Body of pancreas (tissue), 4 donors: ENCODE measurements at regions not wholly inside any gene's neighbourhood (a gene's known extent, or its start where the extent isn't known, plus 50 kb on each side); places are given as distances from the start of the nearest gene placed in this dataset.
"Not testable (repeated sequence)": the region's sequence is repeated elsewhere in the genome, so short reads cannot be mapped to it uniquely, and the experiment has no call there.

Source experiments
- ATAC-seq: fragments of 150-250 bp; one replicate; pipeline ENCODE4 v1.9.1; 2016
- DNase-seq, 4 donors: peaks; one replicate each; pipeline ENCODE4 v3.0.0-alpha.2; 2019
- H3K27ac ChIP-seq, 4 donors: fragments of 200-600 bp; sonication (generic); 1 replicate in 3 of 4; 2 replicates in 1 of 4; pipeline versions ENCODE4 v1.5.1 to v1.6.1; 2016 to 2019; ENCODE audit warnings: mild to moderate bottlenecking in 1 of 4, mixed read lengths in 1 of 4, moderate library complexity in 1 of 4
- H3K27me3 ChIP-seq, 2 donors: fragments of 200-600 bp; sonication (generic); one replicate each; pipeline ENCODE4 v1.6.0; 2016; ENCODE audit warnings: mild to moderate bottlenecking in 1 of 2
- H3K36me3 ChIP-seq, 2 donors: fragments of 200-600 bp; sonication (generic); replicated peaks in 1 of 2; 2 replicates each; pipeline ENCODE4 v1.5.1; 2016; ENCODE audit warnings: low read depth in 2 of 2; ENCODE audit not compliant: insufficient read depth in 1 of 2
- H3K4me1 ChIP-seq: fragments of 200-600 bp; sonication (generic); one replicate; pipeline ENCODE4 v1.6.0; 2016
- H3K4me3 ChIP-seq, 2 donors: fragments of 200-600 bp; sonication (generic); 1 replicate in 1 of 2; 2 replicates in 1 of 2; pipeline ENCODE4 v1.5.1; 2016 to 2019
- H3K9me3 ChIP-seq, 3 donors: fragments of 200-600 bp; sonication (generic); 1 replicate in 2 of 3; 2 replicates in 1 of 3; pipeline ENCODE4 v1.5.1; 2016
- POLR2A ChIP-seq, 3 donors: fragments of 450-650 bp; IDR thresholded peaks; one replicate each; pipeline ENCODE4 v1.6.1; 2016; ENCODE audit warnings: antibody characterized with exemption in 3 of 3, mild to moderate bottlenecking in 2 of 3
- WGBS, 2 donors: methylation state at CpG; one replicate each; pipeline ENCODE4 v1.1.5; 2017; 5-methylcytosine and 5-hydroxymethylcytosine counted together
- intact Hi-C: fragments of 100-400 bp; cut with DNase I; formaldehyde crosslinking; loops from one replicate; pipeline ENCODE4 v1.15.1; 2023
- TF ChIP-seq, protein P1 (sequence below), 7 experiments: fragments of 450-650 bp in 4 of 7; fragments of 200-600 bp in 3 of 7; sonication (generic) in 3 of 7; IDR thresholded peaks; one replicate each; pipeline ENCODE4 v1.5.1; 2016 to 2019; ENCODE audit warnings: antibody characterized with exemption in 7 of 7

DNA sequence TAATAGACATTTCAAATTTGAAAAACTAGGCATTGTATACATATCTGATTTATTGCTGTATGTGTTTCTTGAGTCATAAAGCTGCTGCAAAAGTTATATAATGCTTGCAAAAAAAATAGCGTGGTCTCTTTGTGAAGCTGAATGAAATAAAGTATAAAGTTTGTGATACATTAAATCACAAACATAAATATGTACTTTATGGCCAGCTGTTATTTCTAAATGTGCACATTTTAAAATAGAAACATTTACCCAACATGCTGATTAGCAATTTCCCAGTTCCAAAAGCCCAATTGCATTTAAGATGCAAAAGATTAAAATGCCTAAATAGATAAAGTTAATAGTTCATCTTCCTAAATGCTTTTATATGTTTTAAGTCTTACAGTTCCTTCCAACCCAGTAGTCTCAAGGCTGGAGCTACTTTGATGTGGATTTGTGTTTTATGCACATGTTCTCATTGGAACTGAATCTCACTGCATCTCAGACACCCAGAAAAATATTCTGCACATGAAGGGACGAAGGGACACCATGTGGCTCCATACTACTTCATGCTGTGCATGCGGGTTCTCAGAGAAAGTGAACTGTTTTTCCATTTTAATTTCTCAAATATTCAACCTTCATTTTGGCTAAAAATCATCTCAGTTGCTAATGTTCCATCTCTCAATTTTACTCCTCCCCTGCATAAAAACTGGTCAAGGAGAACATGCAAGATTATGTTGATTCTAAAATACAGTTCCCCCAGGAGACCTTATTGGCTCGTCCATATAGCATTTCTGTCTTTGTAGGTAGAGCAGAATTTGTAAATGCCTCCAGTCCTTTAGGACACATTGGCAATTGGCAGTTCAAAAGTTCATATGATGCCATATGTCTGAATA lies 304.6 kb downstream of the MTX2 start:
- Histone ChIP-seq H3K27ac (no peak overlapping the region), H3K9me3 (no peaks in the 10 kb centered on the region), H3K4me1 (no peaks in the 10 kb centered on the region), H3K36me3 (no peaks in the 10 kb centered on the region), H3K27me3 (no peaks in the 10 kb centered on the region), H3K4me3 (no peak overlapping the region)
- no peak for DNase-seq
- ATAC-seq = no peak
- TF ChIP-seq, protein P1, sequence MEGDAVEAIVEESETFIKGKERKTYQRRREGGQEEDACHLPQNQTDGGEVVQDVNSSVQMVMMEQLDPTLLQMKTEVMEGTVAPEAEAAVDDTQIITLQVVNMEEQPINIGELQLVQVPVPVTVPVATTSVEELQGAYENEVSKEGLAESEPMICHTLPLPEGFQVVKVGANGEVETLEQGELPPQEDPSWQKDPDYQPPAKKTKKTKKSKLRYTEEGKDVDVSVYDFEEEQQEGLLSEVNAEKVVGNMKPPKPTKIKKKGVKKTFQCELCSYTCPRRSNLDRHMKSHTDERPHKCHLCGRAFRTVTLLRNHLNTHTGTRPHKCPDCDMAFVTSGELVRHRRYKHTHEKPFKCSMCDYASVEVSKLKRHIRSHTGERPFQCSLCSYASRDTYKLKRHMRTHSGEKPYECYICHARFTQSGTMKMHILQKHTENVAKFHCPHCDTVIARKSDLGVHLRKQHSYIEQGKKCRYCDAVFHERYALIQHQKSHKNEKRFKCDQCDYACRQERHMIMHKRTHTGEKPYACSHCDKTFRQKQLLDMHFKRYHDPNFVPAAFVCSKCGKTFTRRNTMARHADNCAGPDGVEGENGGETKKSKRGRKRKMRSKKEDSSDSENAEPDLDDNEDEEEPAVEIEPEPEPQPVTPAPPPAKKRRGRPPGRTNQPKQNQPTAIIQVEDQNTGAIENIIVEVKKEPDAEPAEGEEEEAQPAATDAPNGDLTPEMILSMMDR (IDR thresholded peaks at IDR 0.05) = no peak
- no peak for TF ChIP-seq POLR2A (IDR thresholded peaks at IDR 0.05)
- WGBS, 2 donors = 70 to 71% methylated on average over 4 of the region's 4 CpGs
- intact Hi-C loops = no loop called here

DNA sequence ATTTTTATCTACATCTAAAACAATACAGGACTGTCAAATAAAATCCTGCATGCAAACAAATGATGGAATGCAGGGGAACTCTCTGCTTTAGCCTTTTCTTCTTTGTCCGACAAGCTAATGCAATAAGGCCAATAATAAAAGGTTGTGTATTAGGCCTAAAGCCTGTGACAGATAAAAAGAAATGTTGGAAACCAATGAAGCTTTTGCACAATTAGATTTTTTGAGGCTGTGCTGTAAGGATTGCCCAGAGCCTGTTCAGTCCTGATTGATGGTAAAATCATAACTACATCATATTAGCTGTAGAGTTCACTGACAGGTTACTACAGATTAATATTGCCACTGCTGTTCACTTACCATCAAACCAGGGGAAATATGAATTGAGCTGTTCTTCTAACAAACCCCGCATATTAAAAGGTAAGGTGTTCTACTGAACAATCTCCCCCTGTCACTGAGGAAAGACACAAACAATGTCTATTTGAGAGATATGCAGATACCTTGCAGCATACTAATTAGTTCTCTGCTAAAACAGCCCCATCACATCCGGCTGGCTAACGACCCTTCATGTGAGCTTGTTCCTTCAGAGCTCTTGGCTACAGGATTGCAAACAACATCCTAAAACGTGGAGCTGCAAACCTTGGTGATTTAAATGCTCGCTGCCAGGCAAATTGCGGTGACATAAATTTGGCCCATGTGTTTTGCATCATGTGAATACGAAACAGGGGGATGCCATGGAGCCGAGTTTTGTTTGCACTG lies 305.4 kb downstream of the MTX2 start:
- 71 to 81% methylated on average over 9 of the region's 9 CpGs for WGBS, 2 donors
- no peaks in the 10 kb centered on the region for H3K27me3 ChIP-seq
- DNase-seq (no peak), ATAC-seq (no peak)
- H3K9me3 ChIP-seq = no peaks in the 10 kb centered on the region
- no peaks in the 10 kb centered on the region for H3K36me3 ChIP-seq
- no peak overlapping the region for H3K4me3 ChIP-seq
- H3K4me1 ChIP-seq = no peaks in the 10 kb centered on the region
- no peak overlapping the region for H3K27ac ChIP-seq
- no peak for TF ChIP-seq POLR2A (IDR thresholded peaks at IDR 0.05)
- TF ChIP-seq, protein P1 (IDR thresholded peaks at IDR 0.05) = no peak
- intact Hi-C loops = no loop called here

DNA sequence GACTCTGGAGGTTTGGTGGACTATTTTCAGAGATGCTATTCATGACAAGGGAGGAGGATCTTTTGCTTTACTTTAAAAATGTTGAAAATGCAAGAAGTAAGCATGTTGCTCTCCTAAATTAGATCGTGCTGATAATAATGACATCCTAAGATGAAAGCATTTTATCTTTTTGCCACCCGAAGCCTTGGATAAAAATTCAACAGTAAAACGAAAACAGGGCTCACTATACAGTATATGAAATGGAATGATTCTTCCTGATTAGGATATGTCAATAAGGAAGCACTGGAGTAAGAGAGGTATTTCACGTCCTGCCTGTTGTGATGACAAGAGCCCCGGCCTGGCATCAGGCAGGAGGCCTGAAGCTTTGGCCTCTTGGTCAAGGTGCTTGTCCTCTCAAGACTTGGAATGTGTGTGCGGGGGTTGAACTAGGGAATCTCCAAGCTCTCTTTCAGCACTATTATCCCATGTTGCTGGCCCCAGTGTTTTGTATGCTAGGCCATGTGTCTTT lies 306.0 kb downstream of the MTX2 start:
- H3K9me3 ChIP-seq = no peaks in the 10 kb centered on the region
- H3K27ac ChIP-seq = no peak overlapping the region
- H3K36me3 ChIP-seq = no peaks in the 10 kb centered on the region
- no peaks in the 10 kb centered on the region for H3K27me3 ChIP-seq
- intact Hi-C loops = no loop called here
- H3K4me1 ChIP-seq = no peaks in the 10 kb centered on the region
- H3K4me3 ChIP-seq = no peak overlapping the region
- ATAC-seq = no peak
- no peak for DNase-seq
- TF ChIP-seq, protein P1 (IDR thresholded peaks at IDR 0.05) = no peak
- no peak for TF ChIP-seq POLR2A (IDR thresholded peaks at IDR 0.05)
- WGBS, 2 donors = 61 to 63% methylated on average over 6 of the region's 6 CpGs

DNA sequence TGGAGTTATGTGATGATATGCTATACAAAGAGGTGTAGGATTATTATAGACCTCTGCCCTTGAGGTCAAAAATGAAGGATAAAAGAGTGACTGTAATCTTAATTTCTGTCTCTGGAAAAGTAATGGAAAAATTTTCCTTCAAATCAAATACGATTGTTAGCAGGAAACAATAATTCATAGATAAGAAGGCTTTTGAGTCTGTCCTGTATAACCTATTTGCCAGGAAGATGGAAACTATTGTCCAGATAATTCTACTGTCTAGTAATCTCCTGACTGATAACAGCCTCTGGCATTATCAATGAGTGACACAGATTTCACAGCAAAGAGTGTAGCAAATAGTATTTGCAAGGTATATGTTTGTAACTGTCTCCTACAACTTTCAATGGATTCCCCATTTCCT lies 307.8 kb downstream of the MTX2 start:
- H3K4me1 ChIP-seq = no peaks in the 10 kb centered on the region
- TF ChIP-seq, protein P1 (IDR thresholded peaks at IDR 0.05) = no peak
- TF ChIP-seq POLR2A (IDR thresholded peaks at IDR 0.05) = no peak
- no peaks in the 10 kb centered on the region for H3K27me3 ChIP-seq
- no peak for DNase-seq
- no peaks in the 10 kb centered on the region for H3K9me3 ChIP-seq
- 33 to 38% methylated on average over 1 of the region's 1 CpG for WGBS, 2 donors
- intact Hi-C loops = no loop called here
- no peak for ATAC-seq
- no peaks in the 10 kb centered on the region for H3K36me3 ChIP-seq
- no peak overlapping the region for H3K27ac ChIP-seq
- no peak overlapping the region for H3K4me3 ChIP-seq

DNA sequence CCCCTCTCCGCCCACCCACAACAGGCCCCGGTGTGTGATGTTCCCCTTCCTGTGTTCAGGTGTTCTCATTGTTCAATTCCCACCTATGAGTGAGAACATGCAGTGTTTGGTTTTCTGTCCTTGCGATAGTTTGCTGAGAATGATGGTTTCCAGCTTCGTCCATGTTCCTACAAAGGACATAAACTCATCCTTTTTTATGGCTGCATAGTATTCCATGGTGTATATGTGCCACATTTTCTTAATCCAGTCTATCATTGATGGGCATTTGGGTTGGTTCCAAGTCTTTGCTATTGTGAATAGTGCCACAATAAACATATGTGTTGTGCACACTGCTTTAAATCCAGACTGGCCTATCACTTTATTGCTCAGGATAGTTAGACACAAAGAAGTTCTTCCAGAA lies 309.1 kb downstream of the MTX2 start:
- H3K4me1 ChIP-seq, H3K27ac ChIP-seq, DNase-seq, H3K4me3 ChIP-seq, H3K9me3 ChIP-seq, ATAC-seq, H3K27me3 ChIP-seq, intact Hi-C loops, H3K36me3 ChIP-seq: not testable (repeated sequence)
- WGBS, 2 donors = 88 to 94% methylated on average over 4 of the region's 4 CpGs
